ENCODE measurements at regions not wholly inside any gene's neighbourhood (a gene's known extent, or its start where the extent isn't known, plus 50 kb on each side); places are given as distances from the start of the nearest gene placed in this dataset.

DNA sequence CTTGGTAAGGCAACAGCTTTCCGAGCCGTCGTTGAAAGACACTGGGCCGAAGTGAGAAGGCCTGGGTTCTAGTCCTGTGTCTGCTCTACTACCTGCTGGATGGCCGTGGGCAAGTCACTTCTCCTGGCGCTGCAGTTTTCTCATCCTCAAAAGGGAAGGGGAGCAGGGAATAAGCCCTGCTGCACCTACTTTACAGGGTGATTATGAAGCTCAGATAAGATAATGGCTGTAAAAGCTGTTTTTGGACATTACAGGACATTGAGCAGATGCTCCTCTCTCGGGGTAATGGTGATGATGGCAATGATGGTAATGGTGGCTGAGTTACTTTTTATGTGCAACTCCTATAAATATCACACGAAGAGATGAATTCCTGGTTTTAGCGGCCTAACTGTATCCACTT, 152.6 kb downstream of the FAM43A start:
- TF ChIP-seq, protein P1, sequence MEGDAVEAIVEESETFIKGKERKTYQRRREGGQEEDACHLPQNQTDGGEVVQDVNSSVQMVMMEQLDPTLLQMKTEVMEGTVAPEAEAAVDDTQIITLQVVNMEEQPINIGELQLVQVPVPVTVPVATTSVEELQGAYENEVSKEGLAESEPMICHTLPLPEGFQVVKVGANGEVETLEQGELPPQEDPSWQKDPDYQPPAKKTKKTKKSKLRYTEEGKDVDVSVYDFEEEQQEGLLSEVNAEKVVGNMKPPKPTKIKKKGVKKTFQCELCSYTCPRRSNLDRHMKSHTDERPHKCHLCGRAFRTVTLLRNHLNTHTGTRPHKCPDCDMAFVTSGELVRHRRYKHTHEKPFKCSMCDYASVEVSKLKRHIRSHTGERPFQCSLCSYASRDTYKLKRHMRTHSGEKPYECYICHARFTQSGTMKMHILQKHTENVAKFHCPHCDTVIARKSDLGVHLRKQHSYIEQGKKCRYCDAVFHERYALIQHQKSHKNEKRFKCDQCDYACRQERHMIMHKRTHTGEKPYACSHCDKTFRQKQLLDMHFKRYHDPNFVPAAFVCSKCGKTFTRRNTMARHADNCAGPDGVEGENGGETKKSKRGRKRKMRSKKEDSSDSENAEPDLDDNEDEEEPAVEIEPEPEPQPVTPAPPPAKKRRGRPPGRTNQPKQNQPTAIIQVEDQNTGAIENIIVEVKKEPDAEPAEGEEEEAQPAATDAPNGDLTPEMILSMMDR (IDR thresholded peaks at IDR 0.05; ENCODE audit: low read length) = no peak
- TF ChIP-seq EZH2 (optimal IDR thresholded peaks at IDR 0.05; ENCODE audit: low read depth, low read length) (no peak), EZH2phosphoT487 (IDR thresholded peaks at IDR 0.05; ENCODE audit: low read length) (no peak)

Data from MM.1S (cell line).